A549 (cell line): ENCODE measurements at regions not wholly inside any gene's neighbourhood (a gene's known extent, or its start where the extent isn't known, plus 50 kb on each side); places are given as distances from the start of the nearest gene placed in this dataset.

Experiments used
- ATAC-seq, 2 experiments: fragments of 200-7000 bp in 1 of 2; fragments of >200 bp in 1 of 2; cut with Nextera tagmentation in 1 of 2; cut with Tn5 transposase in 1 of 2; 3 replicates each; pipeline versions ENCODE4 v1.8.0 to v1.9.1; 2018 to 2020; ENCODE audit warnings: mild to moderate bottlenecking in 1 of 2, moderate library complexity in 1 of 2
- CTCF ChIA-PET: fragments of 300-600 bp; sonication (Branson Sonifier 250); formaldehyde crosslinking; extraction: SDS; loops from one replicate; lab custom pipeline; 2021; ENCODE audit warnings: antibody characterized with exemption, inconsistent platforms; lab: Yijun Ruan, JAX
- POLR2A ChIA-PET: fragments of 350-600 bp; formaldehyde crosslinking; extraction: SDS; loops from one replicate; lab custom pipeline; 2021; ENCODE audit warnings: antibody characterized with exemption, inconsistent platforms; lab: Yijun Ruan, JAX
- DNase-seq, 2 experiments: peaks; one replicate each; pipeline versions ENCODE4 v3.0.0 to v3.0.0-alpha.2; 2011 to 2016; ENCODE audit warnings: low read depth in 1 of 2, low spot score in 1 of 2
- FAIRE-seq: peaks from 2 replicates; lab custom pipeline; 2011; peaks lifted over from hg19 to GRCh38; lab: Jason Lieb, UNC
- H3K27ac ChIP-seq, 2 experiments: fragments of >200 bp; sonication (Bioruptor Twin); formaldehyde crosslinking; 3 replicates each; pipeline ENCODE4 v1.5.1; 2016 to 2017
- H3K4me1 ChIP-seq: fragments of >200 bp; sonication (Bioruptor Twin); formaldehyde crosslinking; 3 replicates; pipeline ENCODE4 v1.6.1; 2016
- H3K4me2 ChIP-seq: fragments of >200 bp; sonication (Bioruptor Twin); formaldehyde crosslinking; 3 replicates; pipeline ENCODE4 v1.6.1; 2016
- H3K4me3 ChIP-seq: fragments of >200 bp; sonication (Bioruptor Twin); formaldehyde crosslinking; 3 replicates; pipeline ENCODE4 v1.5.1; 2016
- H3K9me3 ChIP-seq: fragments of >200 bp; sonication (Bioruptor Twin); formaldehyde crosslinking; 3 replicates; pipeline ENCODE4 v1.6.1; 2016
- BHLHE40 ChIP-seq: IDR thresholded peaks from 2 replicates; pipeline ENCODE4 v1.6.1; 2012; ENCODE audit warnings: low read depth, low read length, inconsistent platforms
- CBX2 ChIP-seq: fragments of 200-600 bp; sonication (generic); IDR thresholded peaks from 2 replicates; pipeline ENCODE4 v1.6.1; 2016; ENCODE audit warnings: low read depth, mild to moderate bottlenecking, borderline replicate concordance
- CBX8 ChIP-seq: fragments of 200-600 bp; sonication (generic); IDR thresholded peaks from 2 replicates; pipeline ENCODE4 v1.6.1; 2016
- ESRRA ChIP-seq: fragments of 150-350 bp; IDR thresholded peaks from 2 replicates; pipeline ENCODE4 v1.6.1; 2014; ENCODE audit warnings: mild to moderate bottlenecking, low read length, borderline replicate concordance
- GATA3 ChIP-seq: IDR thresholded peaks from 2 replicates; pipeline ENCODE4 v1.6.1; 2012; ENCODE audit warnings: borderline replicate concordance
- HEYL ChIP-seq: fragments of 250-450 bp; sonication (Bioruptor Pico); IDR thresholded peaks from 2 replicates; pipeline ENCODE4 v1.8.0; 2021; ENCODE audit warnings: mild to moderate bottlenecking, moderate library complexity
- HOXA7 ChIP-seq: fragments of 250-450 bp; sonication (Bioruptor Pico); IDR thresholded peaks from 2 replicates; pipeline ENCODE4 v1.5.0; 2020; ENCODE audit warnings: mild to moderate bottlenecking, moderate library complexity
- HOXB13 ChIP-seq: fragments of 250-450 bp; sonication (Bioruptor Pico); IDR thresholded peaks from 2 replicates; pipeline ENCODE4 v1.5.0; 2020; ENCODE audit warnings: low read depth, mild to moderate bottlenecking, moderate library complexity
- JUN ChIP-seq, 2 experiments: fragments of >200 bp; sonication (Bioruptor Twin); formaldehyde crosslinking; IDR thresholded peaks; 2 replicates in 1 of 2; 3 replicates in 1 of 2; pipeline ENCODE4 v1.6.1; 2016 to 2017
- JUNB ChIP-seq: fragments of >200 bp; sonication (Bioruptor Twin); formaldehyde crosslinking; IDR thresholded peaks from 2 replicates; pipeline ENCODE4 v1.6.1; 2016
- KDM1A ChIP-seq: fragments of 200-600 bp; sonication (generic); IDR thresholded peaks from 2 replicates; pipeline ENCODE4 v1.6.1; 2016; ENCODE audit warnings: low read depth, mild to moderate bottlenecking
- MAZ ChIP-seq: fragments of 150-350 bp; IDR thresholded peaks from 2 replicates; pipeline ENCODE4 v1.6.1; 2014; ENCODE audit warnings: antibody characterized with exemption, low read depth, low read length, borderline replicate concordance
- MYC ChIP-seq: IDR thresholded peaks from 2 replicates; pipeline ENCODE4 v1.6.1; 2012; ENCODE audit warnings: mild to moderate bottlenecking, inconsistent platforms, low read length, improper control_type of control experiment, borderline replicate concordance
- NFE2L2 ChIP-seq: fragments of 150-350 bp; conservative IDR thresholded peaks from 2 replicates; pipeline ENCODE4 v1.6.1; 2014; ENCODE audit warnings: low read length
- POLR2A ChIP-seq: IDR thresholded peaks from 2 replicates; pipeline ENCODE4 v1.6.1; 2012; ENCODE audit warnings: mild to moderate bottlenecking, low read length
- POLR2AphosphoS2 ChIP-seq: conservative IDR thresholded peaks from 2 replicates; pipeline ENCODE4 v1.6.1; 2012; ENCODE audit warnings: low read length, improper control_type of control experiment, inconsistent platforms
- RFX5 ChIP-seq: fragments of 450-650 bp; IDR thresholded peaks from 2 replicates; pipeline ENCODE4 v1.7.1; 2014; ENCODE audit warnings: antibody characterized with exemption, mild to moderate bottlenecking, moderate library complexity
- SMC3 ChIP-seq: fragments of >200 bp; sonication (Bioruptor Twin); formaldehyde crosslinking; IDR thresholded peaks from 3 replicates; pipeline ENCODE4 v1.6.1; 2018; ENCODE audit warnings: inconsistent platforms
- ZC3H11A ChIP-seq: fragments of 450-650 bp; IDR thresholded peaks from 2 replicates; pipeline ENCODE4 v1.6.1; 2014; ENCODE audit warnings: antibody characterized with exemption, mild to moderate bottlenecking
- ZFP36 ChIP-seq: fragments of 450-650 bp; IDR thresholded peaks from 2 replicates; pipeline ENCODE4 v1.6.1; 2014; ENCODE audit warnings: borderline replicate concordance; ENCODE audit not compliant: partially characterized antibody
- WGBS: methylation state at CpG from one replicate; pipeline ENCODE4 v1.1.6; 2017; ENCODE audit errors: missing lambda C conversion rate; 5-methylcytosine and 5-hydroxymethylcytosine counted together
- TF ChIP-seq, protein P1 (sequence below): fragments of 200-600 bp; sonication (generic); IDR thresholded peaks from 2 replicates; pipeline ENCODE4 v1.6.1; 2016; ENCODE audit warnings: antibody characterized with exemption, mild to moderate bottlenecking, moderate library complexity
- TF ChIP-seq, protein P2 (sequence below): fragments of 250-450 bp; sonication (Bioruptor Pico); IDR thresholded peaks from 2 replicates; pipeline ENCODE4 v1.5.0; 2021; ENCODE audit warnings: mild to moderate bottlenecking, moderate library complexity, borderline replicate concordance
- TF ChIP-seq, protein P3 (sequence below): IDR thresholded peaks from 2 replicates; pipeline ENCODE4 v1.6.1; 2012; ENCODE audit warnings: low read depth, borderline replicate concordance
- TF ChIP-seq, protein P4 (sequence below): IDR thresholded peaks from 2 replicates; pipeline ENCODE4 v1.6.1; 2012

DNA sequence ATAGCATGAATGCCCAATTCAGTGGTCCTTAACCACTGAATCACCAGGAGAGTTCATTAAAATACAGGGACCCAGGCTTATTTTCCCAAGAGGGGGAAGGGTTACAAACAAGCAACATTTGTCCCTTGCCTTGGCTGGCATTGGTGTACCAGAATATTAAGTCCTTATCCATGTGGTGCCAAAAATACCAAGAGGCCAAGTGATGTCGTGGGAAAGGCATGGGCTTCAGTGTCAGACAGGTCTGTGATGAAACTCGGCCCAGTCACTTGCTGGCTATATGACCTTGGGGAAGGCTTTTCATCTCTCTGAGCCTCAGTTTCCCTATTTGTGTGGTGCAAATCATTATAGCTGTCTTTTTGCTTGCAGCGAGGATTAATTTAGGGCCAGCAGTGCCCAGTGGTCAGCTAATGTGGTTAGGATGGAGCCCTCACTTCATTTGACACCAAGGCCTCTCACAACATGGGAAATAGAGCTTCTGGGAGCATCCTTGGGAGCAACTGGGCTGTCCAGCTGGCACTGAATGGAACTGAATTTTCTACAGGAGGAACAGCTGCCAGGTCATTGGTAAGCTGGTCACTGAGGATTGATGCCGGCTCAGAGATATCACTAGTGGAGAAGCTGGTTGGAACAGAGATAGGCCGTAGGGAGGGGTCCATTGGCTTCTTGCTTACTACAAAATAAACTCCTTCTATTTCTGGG, 77.2 kb upstream of the PPP2R5A start:
- CTCF ChIA-PET: interaction anchor here (0.5 kb wide), 1 partner anchor 137 kb away, joined by 3 read pairs; no protein-coding TSS in a partner anchor
- POLR2A ChIA-PET: no interaction called here

DNA sequence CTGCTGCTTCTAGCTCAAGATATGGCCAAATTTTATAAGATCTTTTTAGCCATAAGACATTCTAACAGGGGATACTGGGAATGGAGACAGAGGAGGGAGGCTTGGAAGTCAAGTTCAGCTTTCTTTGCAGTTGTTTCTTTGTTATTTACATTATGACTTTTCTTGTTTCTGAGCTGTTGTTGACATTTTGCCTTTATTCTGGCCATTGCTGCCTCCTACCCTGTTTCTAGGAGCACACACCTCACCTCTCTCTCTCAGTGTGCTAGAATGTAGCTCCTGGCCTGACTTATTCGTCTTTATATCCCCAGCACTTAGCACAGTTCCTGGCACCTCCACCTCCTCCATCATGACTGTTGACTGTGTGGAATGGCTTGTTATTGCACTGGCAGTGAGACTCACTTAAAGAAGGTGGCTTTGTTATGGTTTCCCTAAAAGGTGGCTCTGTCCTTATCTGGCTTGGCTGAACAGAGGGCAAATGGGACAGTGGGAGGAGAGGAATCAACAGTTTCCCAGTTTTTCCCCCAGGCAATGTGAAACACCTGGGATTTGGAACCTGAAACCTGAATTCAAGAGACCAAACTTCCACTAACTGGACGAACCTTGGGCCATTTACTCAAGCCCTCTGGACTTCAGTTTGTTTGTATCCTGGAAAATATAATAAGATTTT, 76.1 kb upstream of the PPP2R5A start:
- CTCF ChIA-PET: interaction anchor here (0.7 to 1.2 kb wide), 2 partner anchors 10 to 18 kb away, joined by 4 read pairs; no protein-coding TSS in a partner anchor
- no peak for ATAC-seq
- WGBS: 26% methylated on average over 2 of the region's 2 CpGs
- TF ChIP-seq MYC: no peak
- TF ChIP-seq, protein P1, sequence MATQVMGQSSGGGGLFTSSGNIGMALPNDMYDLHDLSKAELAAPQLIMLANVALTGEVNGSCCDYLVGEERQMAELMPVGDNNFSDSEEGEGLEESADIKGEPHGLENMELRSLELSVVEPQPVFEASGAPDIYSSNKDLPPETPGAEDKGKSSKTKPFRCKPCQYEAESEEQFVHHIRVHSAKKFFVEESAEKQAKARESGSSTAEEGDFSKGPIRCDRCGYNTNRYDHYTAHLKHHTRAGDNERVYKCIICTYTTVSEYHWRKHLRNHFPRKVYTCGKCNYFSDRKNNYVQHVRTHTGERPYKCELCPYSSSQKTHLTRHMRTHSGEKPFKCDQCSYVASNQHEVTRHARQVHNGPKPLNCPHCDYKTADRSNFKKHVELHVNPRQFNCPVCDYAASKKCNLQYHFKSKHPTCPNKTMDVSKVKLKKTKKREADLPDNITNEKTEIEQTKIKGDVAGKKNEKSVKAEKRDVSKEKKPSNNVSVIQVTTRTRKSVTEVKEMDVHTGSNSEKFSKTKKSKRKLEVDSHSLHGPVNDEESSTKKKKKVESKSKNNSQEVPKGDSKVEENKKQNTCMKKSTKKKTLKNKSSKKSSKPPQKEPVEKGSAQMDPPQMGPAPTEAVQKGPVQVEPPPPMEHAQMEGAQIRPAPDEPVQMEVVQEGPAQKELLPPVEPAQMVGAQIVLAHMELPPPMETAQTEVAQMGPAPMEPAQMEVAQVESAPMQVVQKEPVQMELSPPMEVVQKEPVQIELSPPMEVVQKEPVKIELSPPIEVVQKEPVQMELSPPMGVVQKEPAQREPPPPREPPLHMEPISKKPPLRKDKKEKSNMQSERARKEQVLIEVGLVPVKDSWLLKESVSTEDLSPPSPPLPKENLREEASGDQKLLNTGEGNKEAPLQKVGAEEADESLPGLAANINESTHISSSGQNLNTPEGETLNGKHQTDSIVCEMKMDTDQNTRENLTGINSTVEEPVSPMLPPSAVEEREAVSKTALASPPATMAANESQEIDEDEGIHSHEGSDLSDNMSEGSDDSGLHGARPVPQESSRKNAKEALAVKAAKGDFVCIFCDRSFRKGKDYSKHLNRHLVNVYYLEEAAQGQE: no peak
- no peak for TF ChIP-seq HEYL (CRISPR knock-in tag)
- no peak for TF ChIP-seq KDM1A
- TF ChIP-seq BHLHE40: no peak
- TF ChIP-seq, protein P2, sequence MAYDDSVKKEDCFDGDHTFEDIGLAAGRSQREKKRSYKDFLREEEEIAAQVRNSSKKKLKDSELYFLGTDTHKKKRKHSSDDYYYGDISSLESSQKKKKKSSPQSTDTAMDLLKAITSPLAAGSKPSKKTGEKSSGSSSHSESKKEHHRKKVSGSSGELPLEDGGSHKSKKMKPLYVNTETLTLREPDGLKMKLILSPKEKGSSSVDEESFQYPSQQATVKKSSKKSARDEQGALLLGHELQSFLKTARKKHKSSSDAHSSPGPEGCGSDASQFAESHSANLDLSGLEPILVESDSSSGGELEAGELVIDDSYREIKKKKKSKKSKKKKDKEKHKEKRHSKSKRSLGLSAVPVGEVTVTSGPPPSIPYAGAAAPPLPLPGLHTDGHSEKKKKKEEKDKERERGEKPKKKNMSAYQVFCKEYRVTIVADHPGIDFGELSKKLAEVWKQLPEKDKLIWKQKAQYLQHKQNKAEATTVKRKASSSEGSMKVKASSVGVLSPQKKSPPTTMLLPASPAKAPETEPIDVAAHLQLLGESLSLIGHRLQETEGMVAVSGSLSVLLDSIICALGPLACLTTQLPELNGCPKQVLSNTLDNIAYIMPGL (CRISPR knock-in tag): no peak
- no peak for TF ChIP-seq ESRRA
- TF ChIP-seq CBX8: no peak
- no peak for TF ChIP-seq CBX2
- TF ChIP-seq, protein P3, sequence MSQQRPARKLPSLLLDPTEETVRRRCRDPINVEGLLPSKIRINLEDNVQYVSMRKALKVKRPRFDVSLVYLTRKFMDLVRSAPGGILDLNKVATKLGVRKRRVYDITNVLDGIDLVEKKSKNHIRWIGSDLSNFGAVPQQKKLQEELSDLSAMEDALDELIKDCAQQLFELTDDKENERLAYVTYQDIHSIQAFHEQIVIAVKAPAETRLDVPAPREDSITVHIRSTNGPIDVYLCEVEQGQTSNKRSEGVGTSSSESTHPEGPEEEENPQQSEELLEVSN: no peak

More for the DNA sequence above, 77.2 kb upstream of the PPP2R5A start:
- DNase-seq: no peak
- no peak for FAIRE-seq
- H3K27ac ChIP-seq: no peak overlapping the region
- TF ChIP-seq MYC: no peak
- TF ChIP-seq, protein P2 (CRISPR knock-in tag): no peak
- no peak for TF ChIP-seq JUN (IDR thresholded peaks at IDR 0.05)
- TF ChIP-seq ZC3H11A: no peak
- TF ChIP-seq GATA3: no peak
- no peak for TF ChIP-seq MAZ
- no peak for TF ChIP-seq POLR2AphosphoS2
- TF ChIP-seq JUNB: no peak
- no peak for TF ChIP-seq HOXA7 (CRISPR knock-in tag)
- TF ChIP-seq HOXB13 (CRISPR knock-in tag): no peak
- no peak for TF ChIP-seq RFX5
- no peak for TF ChIP-seq POLR2A
- TF ChIP-seq NFE2L2: no peak
- TF ChIP-seq ZFP36: no peak
- TF ChIP-seq, protein P4, sequence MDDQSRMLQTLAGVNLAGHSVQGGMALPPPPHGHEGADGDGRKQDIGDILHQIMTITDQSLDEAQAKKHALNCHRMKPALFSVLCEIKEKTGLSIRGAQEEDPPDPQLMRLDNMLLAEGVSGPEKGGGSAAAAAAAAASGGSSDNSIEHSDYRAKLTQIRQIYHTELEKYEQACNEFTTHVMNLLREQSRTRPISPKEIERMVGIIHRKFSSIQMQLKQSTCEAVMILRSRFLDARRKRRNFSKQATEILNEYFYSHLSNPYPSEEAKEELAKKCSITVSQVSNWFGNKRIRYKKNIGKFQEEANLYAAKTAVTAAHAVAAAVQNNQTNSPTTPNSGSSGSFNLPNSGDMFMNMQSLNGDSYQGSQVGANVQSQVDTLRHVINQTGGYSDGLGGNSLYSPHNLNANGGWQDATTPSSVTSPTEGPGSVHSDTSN: no peak
- TF ChIP-seq SMC3: no peak
- TF ChIP-seq, protein P1: no peak
- TF ChIP-seq, all 56 proteins: peak for 0
- Histone ChIP-seq H3K4me1 (no peaks in the 10 kb centered on the region), H3K9me3 (no peaks in the 10 kb centered on the region), H3K4me3 (no peak overlapping the region), H3K4me2 (no peak overlapping the region)
- 61% methylated on average over 5 of the region's 5 CpGs for WGBS
- ATAC-seq: no peak

More for the DNA sequence above, 76.1 kb upstream of the PPP2R5A start:
- DNase-seq: no peak
- Histone ChIP-seq H3K4me3 (no peak overlapping the region), H3K27ac (no peak overlapping the region), H3K4me2 (no peak overlapping the region), H3K4me1 (no peaks in the 10 kb centered on the region), H3K9me3 (no peaks in the 10 kb centered on the region)
- FAIRE-seq: no peak
- POLR2A ChIA-PET: no interaction called here
